ENCODE measurements at regions not wholly inside any gene's neighbourhood (a gene's known extent, or its start where the extent isn't known, plus 50 kb on each side); places are given as distances from the start of the nearest gene placed in this dataset.

DNA sequence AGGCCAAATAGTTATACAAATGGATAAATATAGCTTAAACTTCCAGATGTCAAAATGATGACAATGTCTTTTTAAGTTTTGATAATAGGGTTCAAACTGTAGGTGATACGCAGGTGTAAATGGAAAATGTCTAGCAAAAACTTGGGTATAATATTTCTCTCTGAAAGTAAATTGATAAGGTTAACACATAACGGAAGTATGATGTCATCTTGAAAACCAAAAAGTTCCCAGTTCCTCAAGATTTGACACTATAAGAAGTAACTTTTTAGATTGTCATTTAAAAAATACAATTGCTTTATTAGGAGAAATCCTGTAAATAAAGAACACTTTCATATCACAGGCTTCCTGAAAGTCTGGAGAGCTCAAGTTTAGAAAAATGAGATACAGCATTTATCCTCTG is 483.4 kb downstream of the FRK start:
- H3K4me3 ChIP-seq (replicated peaks; ENCODE audit: low read depth, low read length) = no peak overlapping the region
- TF ChIP-seq, protein P1, sequence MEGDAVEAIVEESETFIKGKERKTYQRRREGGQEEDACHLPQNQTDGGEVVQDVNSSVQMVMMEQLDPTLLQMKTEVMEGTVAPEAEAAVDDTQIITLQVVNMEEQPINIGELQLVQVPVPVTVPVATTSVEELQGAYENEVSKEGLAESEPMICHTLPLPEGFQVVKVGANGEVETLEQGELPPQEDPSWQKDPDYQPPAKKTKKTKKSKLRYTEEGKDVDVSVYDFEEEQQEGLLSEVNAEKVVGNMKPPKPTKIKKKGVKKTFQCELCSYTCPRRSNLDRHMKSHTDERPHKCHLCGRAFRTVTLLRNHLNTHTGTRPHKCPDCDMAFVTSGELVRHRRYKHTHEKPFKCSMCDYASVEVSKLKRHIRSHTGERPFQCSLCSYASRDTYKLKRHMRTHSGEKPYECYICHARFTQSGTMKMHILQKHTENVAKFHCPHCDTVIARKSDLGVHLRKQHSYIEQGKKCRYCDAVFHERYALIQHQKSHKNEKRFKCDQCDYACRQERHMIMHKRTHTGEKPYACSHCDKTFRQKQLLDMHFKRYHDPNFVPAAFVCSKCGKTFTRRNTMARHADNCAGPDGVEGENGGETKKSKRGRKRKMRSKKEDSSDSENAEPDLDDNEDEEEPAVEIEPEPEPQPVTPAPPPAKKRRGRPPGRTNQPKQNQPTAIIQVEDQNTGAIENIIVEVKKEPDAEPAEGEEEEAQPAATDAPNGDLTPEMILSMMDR (IDR thresholded peaks at IDR 0.05; ENCODE audit: low read length, missing control alignments) = no peak
- DNase-seq (ENCODE audit: low read depth) = no peak

DNA sequence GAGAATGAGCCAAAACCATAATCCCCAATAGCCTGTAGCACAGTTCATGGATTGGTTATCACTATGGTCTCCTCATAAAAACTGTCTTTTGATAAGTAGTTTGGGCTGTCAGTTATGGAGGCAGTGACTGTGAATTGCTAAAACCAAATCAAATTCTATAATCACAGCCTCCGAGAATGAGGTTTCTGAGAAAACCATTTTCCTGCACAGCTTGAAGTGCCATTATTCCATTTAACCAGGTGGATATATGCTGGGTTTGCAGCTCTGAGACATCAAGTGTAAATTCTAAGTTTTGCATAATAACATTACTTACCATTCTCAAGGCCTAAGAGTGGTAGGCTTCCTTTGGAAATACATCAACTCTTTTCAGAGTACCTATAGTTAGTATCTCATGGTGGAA is 485.4 kb downstream of the FRK start:
- H3K4me3 ChIP-seq (replicated peaks; ENCODE audit: low read depth, low read length) = no peak overlapping the region
- TF ChIP-seq, protein P1 (IDR thresholded peaks at IDR 0.05; ENCODE audit: low read length, missing control alignments) = no peak
- DNase-seq (ENCODE audit: low read depth) = no peak

DNA sequence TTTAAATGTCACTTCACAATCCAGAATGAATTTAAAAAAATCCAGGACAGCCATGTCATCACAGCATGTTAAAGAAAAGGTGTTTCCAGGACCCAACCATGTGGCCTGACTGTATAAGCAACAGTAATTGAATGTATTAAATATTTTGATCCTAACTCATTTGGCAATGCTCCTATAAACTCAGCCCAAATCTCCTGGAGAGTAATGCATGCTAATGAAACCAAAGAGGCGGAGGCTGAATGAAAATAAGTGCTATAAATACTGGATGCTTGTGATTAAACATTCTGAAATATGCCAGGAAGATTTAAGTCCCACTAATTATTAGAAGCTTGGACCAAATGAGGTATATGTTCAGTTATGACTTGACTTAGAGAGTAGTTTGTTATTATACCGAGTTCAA is 486.8 kb downstream of the FRK start:
- TF ChIP-seq, protein P1 (IDR thresholded peaks at IDR 0.05; ENCODE audit: low read length, missing control alignments) = no peak
- no peak for DNase-seq (ENCODE audit: low read depth)
- H3K4me3 ChIP-seq (replicated peaks; ENCODE audit: low read depth, low read length) = no peak overlapping the region

DNA sequence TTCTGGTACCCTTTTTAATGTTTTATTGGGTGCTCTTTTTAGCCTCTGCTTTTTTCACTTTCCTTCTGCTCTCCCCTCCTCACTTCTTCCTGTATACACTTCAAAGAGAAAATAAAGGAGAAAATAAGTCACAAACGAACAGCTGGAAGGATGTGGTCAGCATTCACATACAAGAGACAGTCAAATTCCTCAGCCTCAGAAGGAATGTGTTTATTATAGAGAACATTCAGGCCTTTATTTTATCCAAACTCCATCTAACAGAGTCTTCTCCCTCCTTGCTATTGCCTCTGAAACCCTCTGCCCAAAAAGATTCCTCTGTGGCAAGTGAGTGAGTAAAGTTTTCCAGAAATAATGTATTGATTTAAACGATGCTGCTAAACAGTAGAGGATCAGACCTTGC is 490.4 kb downstream of the FRK start:
- TF ChIP-seq, protein P1 (IDR thresholded peaks at IDR 0.05; ENCODE audit: low read length, missing control alignments) = no peak
- no peak for DNase-seq (ENCODE audit: low read depth)
- H3K4me3 ChIP-seq (replicated peaks; ENCODE audit: low read depth, low read length) = no peak overlapping the region

DNA sequence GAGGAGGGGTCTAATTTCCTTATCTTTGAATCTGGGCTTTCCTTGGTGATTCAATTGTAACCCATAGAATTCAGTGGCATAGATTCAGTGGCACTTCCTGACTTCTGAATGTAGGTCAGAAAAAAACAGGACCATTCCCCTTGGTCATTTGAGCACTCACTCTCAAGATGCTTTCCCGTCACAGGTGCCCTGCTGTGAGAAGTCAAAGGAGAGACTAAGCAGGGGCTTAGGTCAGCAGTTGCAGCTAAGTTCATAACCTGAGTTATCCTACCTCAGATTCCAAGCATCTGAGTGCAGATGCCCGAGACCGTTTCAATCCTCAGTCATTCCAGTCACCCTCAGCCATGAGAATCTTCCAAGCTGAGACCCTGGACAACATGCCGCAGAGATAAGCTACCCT is 506.6 kb downstream of the FRK start:
- TF ChIP-seq, protein P1 (IDR thresholded peaks at IDR 0.05; ENCODE audit: low read length, missing control alignments) = no peak
- DNase-seq (ENCODE audit: low read depth) = no peak
- H3K4me3 ChIP-seq (replicated peaks; ENCODE audit: low read depth, low read length) = no peak overlapping the region

DNA sequence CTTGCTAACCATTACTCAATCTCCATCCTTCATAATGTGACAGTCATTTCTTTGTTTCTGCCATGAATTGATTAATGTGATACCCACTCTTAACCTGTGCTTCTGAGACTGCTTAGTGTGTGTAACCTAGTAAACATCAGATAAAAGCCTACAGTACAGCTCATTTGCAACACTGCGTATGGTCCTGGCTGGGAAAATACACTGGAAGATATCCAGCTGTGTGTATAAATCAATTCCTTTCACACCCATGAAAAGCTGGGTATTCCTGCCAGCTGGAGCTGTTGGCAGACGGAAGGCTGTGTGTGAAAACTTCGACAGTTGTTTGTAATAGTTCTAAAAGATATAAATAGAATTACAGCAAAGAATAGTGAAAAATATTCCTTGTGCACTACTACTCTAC is 509.2 kb downstream of the FRK start:
- H3K4me3 ChIP-seq (replicated peaks; ENCODE audit: low read depth, low read length) = no peak overlapping the region
- DNase-seq (ENCODE audit: low read depth) = no peak
- TF ChIP-seq, protein P1 (IDR thresholded peaks at IDR 0.05; ENCODE audit: low read length, missing control alignments) = no peak

DNA sequence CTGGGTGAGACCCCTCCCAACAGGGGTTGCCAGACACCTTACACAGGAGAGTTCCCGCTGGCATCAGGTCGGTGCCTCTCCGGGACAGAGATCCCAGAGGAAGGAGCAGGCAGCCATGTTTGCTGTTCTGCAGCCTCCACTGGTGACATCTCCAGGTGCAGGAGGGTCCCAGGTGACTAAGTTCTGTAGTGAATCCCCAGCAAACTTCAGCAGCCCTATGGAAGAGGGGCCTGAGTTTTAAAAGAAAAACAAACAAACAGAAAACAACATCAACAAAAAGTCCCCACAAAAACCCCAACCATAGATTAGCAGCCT is 515.1 kb downstream of the FRK start:
- no peak for DNase-seq (ENCODE audit: low read depth)
- no peak overlapping the region for H3K4me3 ChIP-seq (replicated peaks; ENCODE audit: low read depth, low read length)
- TF ChIP-seq, protein P1 (IDR thresholded peaks at IDR 0.05; ENCODE audit: low read length, missing control alignments) = no peak
